H9 (cell line): ENCODE measurements at regions not wholly inside any gene's neighbourhood (a gene's known extent, or its start where the extent isn't known, plus 50 kb on each side); places are given as distances from the start of the nearest gene placed in this dataset.

Experiments
- DNase-seq: peaks from one replicate; pipeline ENCODE4 v3.0.0-alpha.2; 2017
- H2AFZ ChIP-seq: one replicate; pipeline ENCODE4 v1.6.1; 2013; ENCODE audit warnings: mild to moderate bottlenecking, low read length, control low read depth, moderate library complexity
- H2AK5ac ChIP-seq: 2 replicates; pipeline ENCODE4 v1.6.1; 2013; ENCODE audit warnings: low read length, control low read depth, mixed read lengths; ENCODE audit not compliant: insufficient read length
- H2BK120ac ChIP-seq: one replicate; pipeline ENCODE4 v1.6.1; 2013; ENCODE audit warnings: low read depth, mild to moderate bottlenecking, low read length, control low read depth, inconsistent platforms; ENCODE audit not compliant: poor library complexity, severe bottlenecking
- H2BK12ac ChIP-seq: 2 replicates; pipeline ENCODE4 v1.6.1; 2013; ENCODE audit warnings: low read length, control low read depth, mixed read lengths, low read depth; ENCODE audit not compliant: insufficient read length
- H2BK15ac ChIP-seq: 2 replicates; pipeline ENCODE4 v1.6.1; 2013; ENCODE audit warnings: low read depth, low read length, control low read depth
- H2BK20ac ChIP-seq: one replicate; pipeline ENCODE4 v1.6.1; 2013; ENCODE audit warnings: low read depth, mild to moderate bottlenecking, low read length, control low read depth, inconsistent platforms; ENCODE audit not compliant: poor library complexity, severe bottlenecking
- H2BK5ac ChIP-seq: 2 replicates; pipeline ENCODE4 v1.6.1; 2013; ENCODE audit warnings: low read length, control low read depth, mixed read lengths; ENCODE audit not compliant: insufficient read length
- H3K14ac ChIP-seq: 2 replicates; pipeline ENCODE4 v1.6.1; 2013; ENCODE audit warnings: low read length, control low read depth; ENCODE audit not compliant: insufficient read depth
- H3K18ac ChIP-seq: 2 replicates; pipeline ENCODE4 v1.6.1; 2013; ENCODE audit warnings: low read depth, mild to moderate bottlenecking, mixed read lengths, low read length, control low read depth; ENCODE audit not compliant: insufficient read length
- H3K23ac ChIP-seq: 2 replicates; pipeline ENCODE4 v1.6.1; 2013; ENCODE audit warnings: low read length, control low read depth, mixed read lengths, low read depth; ENCODE audit not compliant: insufficient read length
- H3K23me2 ChIP-seq: 2 replicates; pipeline ENCODE4 v1.6.1; 2013; ENCODE audit warnings: low read depth, mild to moderate bottlenecking, mixed read lengths, low read length, control low read depth; ENCODE audit not compliant: insufficient read length, poor library complexity, severe bottlenecking
- H3K27ac ChIP-seq: 2 replicates; pipeline ENCODE4 v1.5.1; 2013; ENCODE audit warnings: low read length, control low read depth, mixed read lengths, low read depth; ENCODE audit not compliant: insufficient read length
- H3K27me3 ChIP-seq: 2 replicates; pipeline ENCODE4 v1.6.1; 2013; ENCODE audit warnings: low read length, control low read depth, inconsistent platforms; ENCODE audit not compliant: insufficient read depth
- H3K4ac ChIP-seq: 2 replicates; pipeline ENCODE4 v1.6.1; 2013; ENCODE audit warnings: low read depth, mild to moderate bottlenecking, control low read depth, inconsistent platforms, low read length, moderate library complexity
- H3K4me1 ChIP-seq: 2 replicates; pipeline ENCODE4 v1.6.1; 2013; ENCODE audit warnings: low read length, control low read depth, inconsistent platforms; ENCODE audit not compliant: insufficient read depth
- H3K4me2 ChIP-seq: 2 replicates; pipeline ENCODE4 v1.6.1; 2013; ENCODE audit warnings: low read length, control low read depth, mixed read lengths; ENCODE audit not compliant: insufficient read length, insufficient read depth
- H3K56ac ChIP-seq: 2 replicates; pipeline ENCODE4 v1.6.1; 2013; ENCODE audit warnings: low read depth, mild to moderate bottlenecking, mixed read lengths, low read length, control low read depth; ENCODE audit not compliant: insufficient read length
- H3K79me1 ChIP-seq: 2 replicates; pipeline ENCODE4 v1.6.1; 2013; ENCODE audit warnings: low read depth, mild to moderate bottlenecking, moderate library complexity, low read length, control low read depth, inconsistent platforms; ENCODE audit not compliant: insufficient read depth, poor library complexity, severe bottlenecking
- H3K79me2 ChIP-seq: 2 replicates; pipeline ENCODE4 v1.6.1; 2013; ENCODE audit warnings: low read length, control low read depth, inconsistent platforms; ENCODE audit not compliant: insufficient read depth
- H3K9ac ChIP-seq: 2 replicates; pipeline ENCODE4 v1.6.1; 2013; ENCODE audit warnings: low read length, control low read depth, mixed read lengths; ENCODE audit not compliant: insufficient read length; ENCODE audit errors: extremely low read depth
- H3K9me3 ChIP-seq: one replicate; pipeline ENCODE4 v1.6.1; 2013; ENCODE audit warnings: low read depth, low read length, inconsistent platforms; ENCODE audit not compliant: control insufficient read depth
- H3T11ph ChIP-seq: one replicate; pipeline ENCODE4 v1.6.1; 2013; ENCODE audit warnings: mild to moderate bottlenecking, low read length, control low read depth, inconsistent platforms
- H4K20me1 ChIP-seq: one replicate; pipeline ENCODE4 v1.6.1; 2013; ENCODE audit not compliant: control insufficient read depth, insufficient read length, insufficient read depth
- H4K5ac ChIP-seq: 2 replicates; pipeline ENCODE4 v1.6.1; 2013; ENCODE audit warnings: low read depth, mild to moderate bottlenecking, mixed read lengths, low read length, control low read depth; ENCODE audit not compliant: insufficient read length
- H4K8ac ChIP-seq: replicated peaks from 2 replicates; pipeline ENCODE4 v1.6.1; 2013; ENCODE audit warnings: low read length, control low read depth, mixed read lengths, low read depth; ENCODE audit not compliant: insufficient read length
- H4K91ac ChIP-seq: 2 replicates; pipeline ENCODE4 v1.6.1; 2013; ENCODE audit warnings: low read depth, mild to moderate bottlenecking, moderate library complexity, mixed read lengths, low read length, control low read depth; ENCODE audit not compliant: insufficient read length
- H3K27ac Mint-ChIP-seq, 3 experiments: 2 replicates in 2 of 3; 3 replicates in 1 of 3; pipeline ENCODE4 v1.8.0; 2020 to 2021; ENCODE audit warnings: mixed read lengths in 3 of 3, mild to moderate bottlenecking in 1 of 3, moderate library complexity in 1 of 3
- H3K27me3 Mint-ChIP-seq: 2 replicates; pipeline ENCODE4 v1.8.0; 2021; ENCODE audit warnings: low read depth, mild to moderate bottlenecking, moderate library complexity, mixed read lengths
- H3K36me3 Mint-ChIP-seq, 3 experiments: 2 replicates in 2 of 3; 3 replicates in 1 of 3; pipeline ENCODE4 v1.8.0; 2020 to 2021; ENCODE audit warnings: low read depth in 3 of 3, mixed read lengths in 3 of 3; ENCODE audit not compliant: insufficient read depth in 1 of 3
- H3K4me1 Mint-ChIP-seq, 2 experiments: 2 replicates each; pipeline ENCODE4 v1.8.0; 2020; ENCODE audit warnings: mixed read lengths in 2 of 2
- H3K4me3 Mint-ChIP-seq, 2 experiments: 2 replicates in 1 of 2; 3 replicates in 1 of 2; pipeline ENCODE4 v1.8.0; 2020 to 2021; ENCODE audit warnings: mild to moderate bottlenecking in 2 of 2, mixed read lengths in 2 of 2, moderate library complexity in 1 of 2
- H3K9me3 Mint-ChIP-seq, 2 experiments: 2 replicates in 1 of 2; 3 replicates in 1 of 2; pipeline ENCODE4 v1.8.0; 2020; ENCODE audit warnings: mild to moderate bottlenecking in 2 of 2, mixed read lengths in 2 of 2, moderate library complexity in 1 of 2
- CTCF ChIP-seq: fragments of 200-600 bp; sonication (generic); conservative IDR thresholded peaks from 3 replicates; pipeline ENCODE4 v1.8.0; 2021; ENCODE audit warnings: antibody characterized with exemption, mild to moderate bottlenecking
- WGBS: extraction: QIAGEN DNeasy Blood & Tissue Kit; methylation state at CpG from one replicate; pipeline ENCODE4 v1.1.7; 2013; ENCODE audit warnings: missing lambda C conversion rate, low lambda C conversion rate, mixed read lengths; ENCODE audit not compliant: insufficient read length; ENCODE audit errors: extremely low coverage; 5-methylcytosine and 5-hydroxymethylcytosine counted together

- Histone ChIP-seq H2BK20ac (no peak overlapping the region), H3K9ac (no peak overlapping the region), H4K5ac (no peak overlapping the region), H2BK5ac (no peak overlapping the region), H3K79me2 (no peaks in the 10 kb centered on the region), H3K4me1 (no peaks in the 10 kb centered on the region), H2AK5ac (no peak overlapping the region), H2BK12ac (no peak overlapping the region), H3K56ac (no peak overlapping the region), H3K27me3 (no peaks in the 10 kb centered on the region), H4K91ac (no peak overlapping the region), H4K20me1 (no peaks in the 10 kb centered on the region), H3K23ac (no peak overlapping the region), H3K23me2 (no peaks in the 10 kb centered on the region), H2BK120ac (no peak overlapping the region), H4K8ac (no peak overlapping the region), H3T11ph (no peak overlapping the region), H3K14ac (no peak overlapping the region), H2BK15ac (no peak overlapping the region), H3K4ac (no peak overlapping the region), H3K79me1 (no peaks in the 10 kb centered on the region), H3K27ac (no peak overlapping the region), H3K9me3 (no peaks in the 10 kb centered on the region), H3K4me2 (no peak overlapping the region), H3K18ac (no peak overlapping the region), H2AFZ (no peak overlapping the region)
- H3K4me3 Mint-ChIP-seq: no peak overlapping the region
- H3K4me1 Mint-ChIP-seq: no peaks in the 10 kb centered on the region
- no peak for DNase-seq
- no peaks in the 10 kb centered on the region for H3K9me3 Mint-ChIP-seq
- H3K27ac Mint-ChIP-seq: no peak overlapping the region
- no CpG with 5 or more reads among the region's 5 CpGs for WGBS
- TF ChIP-seq CTCF: no peak
- H3K27me3 Mint-ChIP-seq: no peaks in the 10 kb centered on the region
- H3K36me3 Mint-ChIP-seq: peaks cover 0 to 10% (median 0%) of the 10 kb centered on the region in 3 experiments; a peak in 2 of 7 replicates
These were observed 117.2 kb upstream of the SEMA3C start for GRCh38 chr7:81036057-81036456.
